ENCODE measurements at regions not wholly inside any gene's neighbourhood (a gene's known extent, or its start where the extent isn't known, plus 50 kb on each side); places are given as distances from the start of the nearest gene placed in this dataset.

- TF ChIP-seq CTCF (IDR thresholded peaks at IDR 0.05) (no peak), EP300 (IDR thresholded peaks at IDR 0.05) (no peak), POLR2A (IDR thresholded peaks at IDR 0.05; ENCODE audit: low read depth) (no peak), POLR2AphosphoS5 (IDR thresholded peaks at IDR 0.05) (no peak)
These were observed 130.1 kb downstream of the MRPL36 start for GRCh38 chr5:1669276-1670155.
